WTC11 (cell line): ENCODE measurements at regions not wholly inside any gene's neighbourhood (a gene's known extent, or its start where the extent isn't known, plus 50 kb on each side); places are given as distances from the start of the nearest gene placed in this dataset.

Experiments
- ATF1 ChIP-seq: sonication (generic); formaldehyde crosslinking; IDR thresholded peaks from 2 replicates; pipeline ENCODE4 v1.8.1; 2023; ENCODE audit warnings: mild to moderate bottlenecking, moderate library complexity, missing genetic modification reagents
- EMX1 ChIP-seq: fragments of 250-450 bp; sonication (Bioruptor Pico); IDR thresholded peaks from 2 replicates; pipeline ENCODE4 v1.8.0; 2021; ENCODE audit warnings: mild to moderate bottlenecking
- FOXJ3 ChIP-seq: sonication (generic); formaldehyde crosslinking; IDR thresholded peaks from 2 replicates; pipeline ENCODE4 v1.9.0; 2021; ENCODE audit warnings: missing genetic modification reagents, mild to moderate bottlenecking, borderline replicate concordance
- MYBL2 ChIP-seq: sonication (generic); formaldehyde crosslinking; IDR thresholded peaks from 2 replicates; pipeline ENCODE4 v1.8.1; 2023; ENCODE audit warnings: mild to moderate bottlenecking, moderate library complexity, missing genetic modification reagents
- SP1 ChIP-seq: sonication (generic); formaldehyde crosslinking; conservative IDR thresholded peaks from 2 replicates; pipeline ENCODE4 v1.8.1; 2022; ENCODE audit warnings: missing genetic modification reagents
- TEAD4 ChIP-seq: sonication (generic); formaldehyde crosslinking; IDR thresholded peaks from 2 replicates; pipeline ENCODE4 v1.8.0; 2022; ENCODE audit warnings: mild to moderate bottlenecking, missing genetic modification reagents
- ZNF121 ChIP-seq: sonication (generic); formaldehyde crosslinking; IDR thresholded peaks from 2 replicates; pipeline ENCODE4 v1.8.0; 2023; ENCODE audit warnings: missing genetic modification reagents
- ZNF138 ChIP-seq: sonication (generic); formaldehyde crosslinking; conservative IDR thresholded peaks from 2 replicates; pipeline ENCODE4 v1.8.1; 2022; ENCODE audit warnings: mild to moderate bottlenecking, moderate library complexity, missing genetic modification reagents
- TF ChIP-seq, protein P1 (sequence below): fragments of 200-600 bp; IDR thresholded peaks from 2 replicates; pipeline ENCODE4 v1.8.0; 2022; ENCODE audit warnings: antibody characterized with exemption
- TF ChIP-seq, protein P2 (sequence below): fragments of 250-450 bp; sonication (Bioruptor Pico); IDR thresholded peaks from 2 replicates; pipeline ENCODE4 v1.9.0; 2021; ENCODE audit warnings: moderate library complexity, mild to moderate bottlenecking, inconsistent platforms, borderline replicate concordance
- TF ChIP-seq, protein P3 (sequence below): sonication (generic); formaldehyde crosslinking; IDR thresholded peaks from 2 replicates; pipeline ENCODE4 v1.8.1; 2023; ENCODE audit warnings: mild to moderate bottlenecking, missing genetic modification reagents
- TF ChIP-seq, protein P4 (sequence below): sonication (generic); formaldehyde crosslinking; conservative IDR thresholded peaks from 2 replicates; pipeline ENCODE4 v1.8.1; 2023; ENCODE audit warnings: mild to moderate bottlenecking, low read depth, missing genetic modification reagents, moderate library complexity
- TF ChIP-seq, protein P5 (sequence below): sonication (generic); formaldehyde crosslinking; conservative IDR thresholded peaks from 2 replicates; pipeline ENCODE4 v1.8.1; 2022; ENCODE audit warnings: mild to moderate bottlenecking, missing genetic modification reagents
- TF ChIP-seq, protein P6 (sequence below): sonication (generic); formaldehyde crosslinking; IDR thresholded peaks from 2 replicates; pipeline ENCODE4 v1.8.1; 2022; ENCODE audit warnings: mild to moderate bottlenecking, missing genetic modification reagents, moderate library complexity, borderline replicate concordance

GRCh38 chr3:174358252-174358651 lies 500.9 kb upstream of the NAALADL2 start:
- TF ChIP-seq EMX1 (CRISPR knock-in tag): no peak
- TF ChIP-seq ZNF138 (CRISPR knock-in tag): no peak
- TF ChIP-seq, protein P1, sequence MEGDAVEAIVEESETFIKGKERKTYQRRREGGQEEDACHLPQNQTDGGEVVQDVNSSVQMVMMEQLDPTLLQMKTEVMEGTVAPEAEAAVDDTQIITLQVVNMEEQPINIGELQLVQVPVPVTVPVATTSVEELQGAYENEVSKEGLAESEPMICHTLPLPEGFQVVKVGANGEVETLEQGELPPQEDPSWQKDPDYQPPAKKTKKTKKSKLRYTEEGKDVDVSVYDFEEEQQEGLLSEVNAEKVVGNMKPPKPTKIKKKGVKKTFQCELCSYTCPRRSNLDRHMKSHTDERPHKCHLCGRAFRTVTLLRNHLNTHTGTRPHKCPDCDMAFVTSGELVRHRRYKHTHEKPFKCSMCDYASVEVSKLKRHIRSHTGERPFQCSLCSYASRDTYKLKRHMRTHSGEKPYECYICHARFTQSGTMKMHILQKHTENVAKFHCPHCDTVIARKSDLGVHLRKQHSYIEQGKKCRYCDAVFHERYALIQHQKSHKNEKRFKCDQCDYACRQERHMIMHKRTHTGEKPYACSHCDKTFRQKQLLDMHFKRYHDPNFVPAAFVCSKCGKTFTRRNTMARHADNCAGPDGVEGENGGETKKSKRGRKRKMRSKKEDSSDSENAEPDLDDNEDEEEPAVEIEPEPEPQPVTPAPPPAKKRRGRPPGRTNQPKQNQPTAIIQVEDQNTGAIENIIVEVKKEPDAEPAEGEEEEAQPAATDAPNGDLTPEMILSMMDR: no peak
- TF ChIP-seq, protein P2, sequence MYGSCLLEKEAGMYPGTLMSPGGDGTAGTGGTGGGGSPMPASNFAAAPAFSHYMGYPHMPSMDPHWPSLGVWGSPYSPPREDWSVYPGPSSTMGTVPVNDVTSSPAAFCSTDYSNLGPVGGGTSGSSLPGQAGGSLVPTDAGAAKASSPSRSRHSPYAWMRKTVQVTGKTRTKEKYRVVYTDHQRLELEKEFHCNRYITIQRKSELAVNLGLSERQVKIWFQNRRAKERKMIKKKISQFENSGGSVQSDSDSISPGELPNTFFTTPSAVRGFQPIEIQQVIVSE: no peak
- TF ChIP-seq MYBL2 (CRISPR knock-in tag): no peak
- TF ChIP-seq ZNF121 (CRISPR knock-in tag): no peak
- TF ChIP-seq TEAD4: no peak
- TF ChIP-seq, protein P3, sequence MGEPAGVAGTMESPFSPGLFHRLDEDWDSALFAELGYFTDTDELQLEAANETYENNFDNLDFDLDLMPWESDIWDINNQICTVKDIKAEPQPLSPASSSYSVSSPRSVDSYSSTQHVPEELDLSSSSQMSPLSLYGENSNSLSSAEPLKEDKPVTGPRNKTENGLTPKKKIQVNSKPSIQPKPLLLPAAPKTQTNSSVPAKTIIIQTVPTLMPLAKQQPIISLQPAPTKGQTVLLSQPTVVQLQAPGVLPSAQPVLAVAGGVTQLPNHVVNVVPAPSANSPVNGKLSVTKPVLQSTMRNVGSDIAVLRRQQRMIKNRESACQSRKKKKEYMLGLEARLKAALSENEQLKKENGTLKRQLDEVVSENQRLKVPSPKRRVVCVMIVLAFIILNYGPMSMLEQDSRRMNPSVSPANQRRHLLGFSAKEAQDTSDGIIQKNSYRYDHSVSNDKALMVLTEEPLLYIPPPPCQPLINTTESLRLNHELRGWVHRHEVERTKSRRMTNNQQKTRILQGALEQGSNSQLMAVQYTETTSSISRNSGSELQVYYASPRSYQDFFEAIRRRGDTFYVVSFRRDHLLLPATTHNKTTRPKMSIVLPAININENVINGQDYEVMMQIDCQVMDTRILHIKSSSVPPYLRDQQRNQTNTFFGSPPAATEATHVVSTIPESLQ: no peak
- TF ChIP-seq, protein P4, sequence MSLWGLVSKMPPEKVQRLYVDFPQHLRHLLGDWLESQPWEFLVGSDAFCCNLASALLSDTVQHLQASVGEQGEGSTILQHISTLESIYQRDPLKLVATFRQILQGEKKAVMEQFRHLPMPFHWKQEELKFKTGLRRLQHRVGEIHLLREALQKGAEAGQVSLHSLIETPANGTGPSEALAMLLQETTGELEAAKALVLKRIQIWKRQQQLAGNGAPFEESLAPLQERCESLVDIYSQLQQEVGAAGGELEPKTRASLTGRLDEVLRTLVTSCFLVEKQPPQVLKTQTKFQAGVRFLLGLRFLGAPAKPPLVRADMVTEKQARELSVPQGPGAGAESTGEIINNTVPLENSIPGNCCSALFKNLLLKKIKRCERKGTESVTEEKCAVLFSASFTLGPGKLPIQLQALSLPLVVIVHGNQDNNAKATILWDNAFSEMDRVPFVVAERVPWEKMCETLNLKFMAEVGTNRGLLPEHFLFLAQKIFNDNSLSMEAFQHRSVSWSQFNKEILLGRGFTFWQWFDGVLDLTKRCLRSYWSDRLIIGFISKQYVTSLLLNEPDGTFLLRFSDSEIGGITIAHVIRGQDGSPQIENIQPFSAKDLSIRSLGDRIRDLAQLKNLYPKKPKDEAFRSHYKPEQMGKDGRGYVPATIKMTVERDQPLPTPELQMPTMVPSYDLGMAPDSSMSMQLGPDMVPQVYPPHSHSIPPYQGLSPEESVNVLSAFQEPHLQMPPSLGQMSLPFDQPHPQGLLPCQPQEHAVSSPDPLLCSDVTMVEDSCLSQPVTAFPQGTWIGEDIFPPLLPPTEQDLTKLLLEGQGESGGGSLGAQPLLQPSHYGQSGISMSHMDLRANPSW (CRISPR knock-in tag): no peak
- TF ChIP-seq SP1: no peak
- TF ChIP-seq, protein P5, sequence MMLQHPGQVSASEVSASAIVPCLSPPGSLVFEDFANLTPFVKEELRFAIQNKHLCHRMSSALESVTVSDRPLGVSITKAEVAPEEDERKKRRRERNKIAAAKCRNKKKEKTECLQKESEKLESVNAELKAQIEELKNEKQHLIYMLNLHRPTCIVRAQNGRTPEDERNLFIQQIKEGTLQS: no peak
- TF ChIP-seq, protein P6, sequence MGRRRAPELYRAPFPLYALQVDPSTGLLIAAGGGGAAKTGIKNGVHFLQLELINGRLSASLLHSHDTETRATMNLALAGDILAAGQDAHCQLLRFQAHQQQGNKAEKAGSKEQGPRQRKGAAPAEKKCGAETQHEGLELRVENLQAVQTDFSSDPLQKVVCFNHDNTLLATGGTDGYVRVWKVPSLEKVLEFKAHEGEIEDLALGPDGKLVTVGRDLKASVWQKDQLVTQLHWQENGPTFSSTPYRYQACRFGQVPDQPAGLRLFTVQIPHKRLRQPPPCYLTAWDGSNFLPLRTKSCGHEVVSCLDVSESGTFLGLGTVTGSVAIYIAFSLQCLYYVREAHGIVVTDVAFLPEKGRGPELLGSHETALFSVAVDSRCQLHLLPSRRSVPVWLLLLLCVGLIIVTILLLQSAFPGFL: no peak
- no peak for TF ChIP-seq ATF1 (CRISPR knock-in tag)
- no peak for TF ChIP-seq FOXJ3 (CRISPR knock-in tag)
